B cell (primary cell): ENCODE measurements at regions not wholly inside any gene's neighbourhood (a gene's known extent, or its start where the extent isn't known, plus 50 kb on each side); places are given as distances from the start of the nearest gene placed in this dataset.

Experiments
- CTCF ChIP-seq: fragments of 200-600 bp; IDR thresholded peaks from one replicate; pipeline ENCODE4 v1.8.0; 2022; ENCODE audit warnings: antibody characterized with exemption, mild to moderate bottlenecking
- EZH2 ChIP-seq: IDR thresholded peaks from 2 replicates; pipeline ENCODE4 v1.6.1; 2012; ENCODE audit warnings: borderline replicate concordance, low read depth, mild to moderate bottlenecking, moderate library complexity, low read length; ENCODE audit not compliant: insufficient read depth, poor library complexity, severe bottlenecking

GRCh38 chr10:129402459-129402858 is 64.6 kb upstream of the MGMT start:
- TF ChIP-seq CTCF (no peak), EZH2 (no peak)
